GM12875 (cell line): ENCODE measurements at regions not wholly inside any gene's neighbourhood (a gene's known extent, or its start where the extent isn't known, plus 50 kb on each side); places are given as distances from the start of the nearest gene placed in this dataset.
"Not testable (repeated sequence)": the region's sequence is repeated elsewhere in the genome, so short reads cannot be mapped to it uniquely, and the experiment has no call there.

Experiments
- H3K4me3 ChIP-seq: one replicate; pipeline ENCODE4 v1.5.1; 2011; ENCODE audit warnings: low read depth, low read length, control low read depth
- TF ChIP-seq, protein P1 (sequence below): IDR thresholded peaks from 2 replicates; pipeline ENCODE4 v1.5.1; 2011; ENCODE audit warnings: low read depth, mild to moderate bottlenecking, control low read depth, inconsistent platforms, low read length, moderate library complexity, borderline replicate concordance; ENCODE audit not compliant: insufficient read depth

DNA sequence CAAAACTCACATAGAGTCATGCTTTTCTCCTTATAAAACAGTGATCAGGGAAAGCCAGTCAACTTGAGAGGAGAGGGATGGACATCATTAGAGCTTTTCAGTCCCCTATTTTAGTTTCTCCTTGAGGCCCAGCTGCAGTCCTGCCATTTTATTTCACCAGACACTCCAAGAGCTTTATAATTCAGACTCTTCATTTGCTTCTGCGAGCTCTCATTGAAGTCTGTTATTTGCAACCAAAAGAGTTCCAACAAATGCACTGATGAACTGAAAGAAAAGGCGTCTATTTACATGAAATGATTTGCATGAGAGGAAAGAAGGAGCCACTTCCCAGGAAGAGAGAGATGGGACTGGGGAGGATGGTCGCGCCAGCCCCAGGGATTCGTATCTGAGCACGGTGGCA is 86.8 kb downstream of the NDUFA12 start:
- no peak overlapping the region for H3K4me3 ChIP-seq
- TF ChIP-seq, protein P1, sequence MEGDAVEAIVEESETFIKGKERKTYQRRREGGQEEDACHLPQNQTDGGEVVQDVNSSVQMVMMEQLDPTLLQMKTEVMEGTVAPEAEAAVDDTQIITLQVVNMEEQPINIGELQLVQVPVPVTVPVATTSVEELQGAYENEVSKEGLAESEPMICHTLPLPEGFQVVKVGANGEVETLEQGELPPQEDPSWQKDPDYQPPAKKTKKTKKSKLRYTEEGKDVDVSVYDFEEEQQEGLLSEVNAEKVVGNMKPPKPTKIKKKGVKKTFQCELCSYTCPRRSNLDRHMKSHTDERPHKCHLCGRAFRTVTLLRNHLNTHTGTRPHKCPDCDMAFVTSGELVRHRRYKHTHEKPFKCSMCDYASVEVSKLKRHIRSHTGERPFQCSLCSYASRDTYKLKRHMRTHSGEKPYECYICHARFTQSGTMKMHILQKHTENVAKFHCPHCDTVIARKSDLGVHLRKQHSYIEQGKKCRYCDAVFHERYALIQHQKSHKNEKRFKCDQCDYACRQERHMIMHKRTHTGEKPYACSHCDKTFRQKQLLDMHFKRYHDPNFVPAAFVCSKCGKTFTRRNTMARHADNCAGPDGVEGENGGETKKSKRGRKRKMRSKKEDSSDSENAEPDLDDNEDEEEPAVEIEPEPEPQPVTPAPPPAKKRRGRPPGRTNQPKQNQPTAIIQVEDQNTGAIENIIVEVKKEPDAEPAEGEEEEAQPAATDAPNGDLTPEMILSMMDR, result no peak

DNA sequence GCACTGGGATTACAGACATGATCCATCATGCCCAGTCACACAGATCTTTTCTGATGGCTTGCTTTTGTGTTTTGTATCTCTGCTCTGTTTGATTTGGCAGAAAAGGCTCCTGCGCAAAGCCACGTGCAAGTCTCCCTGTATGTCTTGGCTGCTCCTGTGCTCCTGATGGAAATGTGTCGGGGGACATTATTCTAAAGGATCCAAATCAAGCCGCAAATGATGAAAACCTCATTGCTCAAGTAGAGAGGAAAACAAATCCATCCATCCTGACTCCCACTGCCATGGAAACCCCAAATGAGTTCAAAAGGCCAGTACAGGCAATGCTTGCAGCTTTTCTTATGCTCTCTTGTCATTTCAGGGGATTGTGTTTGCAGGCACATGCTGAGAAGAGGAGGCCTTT is 93.8 kb downstream of the NDUFA12 start:
- H3K4me3 ChIP-seq, result no peak overlapping the region
- TF ChIP-seq, protein P1, result no peak

DNA sequence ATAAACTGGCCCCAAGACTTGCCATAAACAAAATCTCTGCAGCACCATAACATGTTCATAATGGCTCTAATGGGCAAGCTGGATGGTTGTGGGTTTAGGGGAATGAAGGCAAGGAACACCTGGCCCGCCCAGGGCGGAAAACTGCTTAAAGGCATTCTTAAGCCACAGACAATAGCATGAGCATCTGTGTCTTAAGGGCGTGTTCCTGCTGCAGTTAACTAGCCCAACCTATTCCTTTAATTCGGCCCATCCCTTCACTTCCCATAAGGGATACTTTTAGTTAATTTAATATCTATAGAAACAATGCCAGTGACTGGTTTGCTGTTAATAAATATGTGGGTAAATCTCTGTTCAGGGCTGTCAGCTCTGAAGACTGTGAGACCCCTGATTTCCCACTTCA is 97.7 kb downstream of the NDUFA12 start:
- H3K4me3 ChIP-seq, result not testable (repeated sequence)

DNA sequence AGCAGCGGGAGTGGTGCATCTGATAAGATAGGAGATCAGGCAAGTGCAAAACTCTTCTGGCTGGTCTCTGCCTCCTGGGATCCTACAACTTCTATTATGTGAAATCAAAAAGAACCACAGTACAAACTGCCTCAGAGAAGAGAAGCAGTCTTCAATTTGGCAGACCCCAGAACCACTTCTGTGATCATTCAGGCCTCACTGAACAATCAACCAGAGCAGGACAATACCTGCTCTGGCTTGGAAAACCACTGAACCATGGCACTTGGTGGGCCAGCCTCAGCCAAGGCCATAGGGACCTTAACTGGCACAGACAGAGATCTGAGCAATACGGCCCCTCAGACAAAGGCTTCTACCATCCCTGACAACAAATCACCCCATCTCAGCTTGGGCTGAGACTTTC is 103.0 kb downstream of the NDUFA12 start:
- no peak overlapping the region for H3K4me3 ChIP-seq
- TF ChIP-seq, protein P1, result no peak

DNA sequence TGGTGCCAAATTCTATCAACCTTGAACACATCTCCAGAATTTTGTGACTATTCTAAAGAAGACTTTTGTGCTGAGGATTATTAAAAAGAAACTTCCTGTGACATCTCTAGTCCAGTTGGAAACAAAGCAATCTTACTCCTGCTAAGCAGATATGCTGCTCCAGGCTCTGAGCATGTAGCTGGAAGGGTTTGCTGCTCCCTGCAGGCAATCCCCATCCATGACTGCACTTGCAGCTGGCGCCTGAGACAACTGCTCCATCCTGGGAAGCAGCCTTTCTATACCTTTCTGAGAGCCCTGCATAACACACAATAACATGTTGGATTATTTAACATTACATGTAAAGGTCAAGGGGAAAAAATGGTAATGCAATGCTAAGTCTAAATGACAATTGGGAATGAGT is 105.1 kb downstream of the NDUFA12 start:
- TF ChIP-seq, protein P1, result no peak
- H3K4me3 ChIP-seq, result no peak overlapping the region

DNA sequence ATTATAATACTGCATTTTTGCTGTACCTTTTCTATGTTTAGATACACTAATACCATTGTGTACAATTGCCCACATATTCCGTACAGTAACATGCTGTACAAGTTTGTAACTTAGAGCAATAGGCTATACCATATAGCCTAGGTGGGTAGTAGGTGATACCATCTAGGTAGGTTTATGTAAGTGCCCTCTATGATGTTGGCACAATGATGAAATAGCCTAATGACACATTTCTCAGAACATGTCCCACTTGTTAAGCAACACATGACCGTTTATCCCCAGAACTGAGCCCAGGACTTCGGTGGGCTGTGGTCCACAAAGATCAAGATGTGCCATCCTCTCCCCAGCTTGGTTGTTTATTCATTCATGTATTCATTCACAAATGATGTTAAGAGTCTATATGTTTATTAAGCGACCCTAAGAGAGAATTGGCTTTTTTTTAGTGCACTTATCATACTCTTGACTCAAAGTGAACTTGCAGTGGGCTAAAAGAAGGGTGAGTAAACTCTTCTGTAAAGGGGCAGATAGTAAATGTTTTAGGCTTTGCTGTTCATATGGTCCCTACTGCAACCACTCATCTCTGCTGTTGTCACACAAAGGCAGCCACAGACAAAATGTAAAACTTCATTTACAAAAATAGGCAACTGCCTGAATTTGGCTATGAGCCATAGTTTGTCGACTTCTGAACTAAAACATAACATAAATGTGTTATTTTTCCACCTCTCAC is 110.8 kb downstream of the NDUFA12 start:
- H3K4me3 ChIP-seq, result no peak overlapping the region
- TF ChIP-seq, protein P1, result no peak

DNA sequence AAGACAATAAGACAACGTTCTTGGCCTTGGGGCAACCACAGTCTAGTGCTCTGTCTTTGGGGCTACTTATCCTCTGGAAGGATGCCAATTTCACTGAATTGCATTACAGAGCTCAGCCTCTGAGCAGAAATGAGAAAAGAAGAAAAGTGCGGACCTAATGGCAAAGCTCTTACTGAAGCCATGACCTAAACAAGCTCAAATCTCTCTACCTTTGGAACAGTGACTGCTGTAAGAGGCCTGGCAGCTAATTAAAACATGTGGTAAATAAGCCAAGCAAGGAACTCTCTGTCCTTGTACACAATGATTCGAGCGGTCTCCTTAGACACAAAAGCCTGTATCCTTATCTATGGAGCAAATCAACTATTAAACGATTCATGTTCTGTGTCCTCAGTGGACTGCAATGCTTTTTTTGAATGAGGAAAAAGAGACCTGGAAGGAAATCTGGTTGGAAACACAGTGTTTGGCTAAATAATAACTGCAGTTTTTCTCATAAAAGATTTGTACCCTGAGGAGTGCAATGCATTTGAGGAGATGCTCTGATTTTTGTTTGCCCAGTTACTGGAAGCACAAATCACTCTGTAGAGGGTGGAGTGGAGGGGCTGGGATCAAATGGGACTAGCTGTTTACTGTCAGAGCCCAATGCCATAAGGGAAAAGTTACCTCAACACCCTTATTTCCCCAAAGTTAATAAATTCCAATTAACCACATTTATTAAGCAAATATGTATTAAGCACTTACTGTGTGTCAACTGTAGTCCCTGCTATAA is 113.9 kb downstream of the NDUFA12 start:
- H3K4me3 ChIP-seq, result no peak overlapping the region

More for the DNA sequence above, 113.9 kb downstream of the NDUFA12 start:
- TF ChIP-seq, protein P1, result no peak
